ENCODE measurements at regions not wholly inside any gene's neighbourhood (a gene's known extent, or its start where the extent isn't known, plus 50 kb on each side); places are given as distances from the start of the nearest gene placed in this dataset.
"Not testable (repeated sequence)": the region's sequence is repeated elsewhere in the genome, so short reads cannot be mapped to it uniquely, and the experiment has no call there.

- DNase-seq (ENCODE audit: low read depth), result no peak
- H3K4me3 ChIP-seq (replicated peaks; ENCODE audit: low read depth, low read length), result no peak overlapping the region
- TF ChIP-seq, protein P1, sequence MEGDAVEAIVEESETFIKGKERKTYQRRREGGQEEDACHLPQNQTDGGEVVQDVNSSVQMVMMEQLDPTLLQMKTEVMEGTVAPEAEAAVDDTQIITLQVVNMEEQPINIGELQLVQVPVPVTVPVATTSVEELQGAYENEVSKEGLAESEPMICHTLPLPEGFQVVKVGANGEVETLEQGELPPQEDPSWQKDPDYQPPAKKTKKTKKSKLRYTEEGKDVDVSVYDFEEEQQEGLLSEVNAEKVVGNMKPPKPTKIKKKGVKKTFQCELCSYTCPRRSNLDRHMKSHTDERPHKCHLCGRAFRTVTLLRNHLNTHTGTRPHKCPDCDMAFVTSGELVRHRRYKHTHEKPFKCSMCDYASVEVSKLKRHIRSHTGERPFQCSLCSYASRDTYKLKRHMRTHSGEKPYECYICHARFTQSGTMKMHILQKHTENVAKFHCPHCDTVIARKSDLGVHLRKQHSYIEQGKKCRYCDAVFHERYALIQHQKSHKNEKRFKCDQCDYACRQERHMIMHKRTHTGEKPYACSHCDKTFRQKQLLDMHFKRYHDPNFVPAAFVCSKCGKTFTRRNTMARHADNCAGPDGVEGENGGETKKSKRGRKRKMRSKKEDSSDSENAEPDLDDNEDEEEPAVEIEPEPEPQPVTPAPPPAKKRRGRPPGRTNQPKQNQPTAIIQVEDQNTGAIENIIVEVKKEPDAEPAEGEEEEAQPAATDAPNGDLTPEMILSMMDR (IDR thresholded peaks at IDR 0.05; ENCODE audit: low read length, missing control alignments), result no peak
Measured at GRCh38 chr7:114342431-114343179, 72.0 kb upstream of the FOXP2 start.

GRCh38 chr7:114341648-114342047 is 73.0 kb upstream of the FOXP2 start:
- DNase-seq (ENCODE audit: low read depth), result no peak
- no peak overlapping the region for H3K4me3 ChIP-seq (replicated peaks; ENCODE audit: low read depth, low read length)
- TF ChIP-seq, protein P1 (IDR thresholded peaks at IDR 0.05; ENCODE audit: low read length, missing control alignments), result no peak

GRCh38 chr7:114334989-114335388 is 79.6 kb upstream of the FOXP2 start:
- TF ChIP-seq, protein P1 (IDR thresholded peaks at IDR 0.05; ENCODE audit: low read length, missing control alignments), result no peak
- DNase-seq (ENCODE audit: low read depth), result no peak

DNA sequence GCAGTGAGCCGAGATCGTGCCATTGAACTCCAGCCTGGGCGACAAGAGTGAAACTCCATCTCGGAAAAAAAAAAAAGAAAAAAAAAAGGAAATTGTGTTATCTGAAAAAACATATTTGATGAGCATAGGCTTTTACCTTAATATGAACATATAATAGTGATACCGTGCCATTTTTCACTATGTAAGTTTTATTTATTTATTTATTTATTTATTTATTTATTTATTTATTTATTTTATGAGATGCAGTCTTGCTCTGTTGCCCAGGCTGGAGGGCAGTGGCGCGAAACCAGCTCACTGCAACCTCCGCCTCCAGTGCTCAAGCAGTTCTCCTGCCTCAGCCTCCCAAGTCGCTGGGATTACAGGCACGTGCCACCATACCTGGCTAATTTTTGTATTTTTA is 85.2 kb upstream of the FOXP2 start:
- not testable (repeated sequence) for H3K4me3 ChIP-seq (replicated peaks; ENCODE audit: low read depth, low read length); DNase-seq (ENCODE audit: low read depth)

More at GRCh38 chr7:114334989-114335388, 79.6 kb upstream of the FOXP2 start:
- no peak overlapping the region for H3K4me3 ChIP-seq (replicated peaks; ENCODE audit: low read depth, low read length)

DNA sequence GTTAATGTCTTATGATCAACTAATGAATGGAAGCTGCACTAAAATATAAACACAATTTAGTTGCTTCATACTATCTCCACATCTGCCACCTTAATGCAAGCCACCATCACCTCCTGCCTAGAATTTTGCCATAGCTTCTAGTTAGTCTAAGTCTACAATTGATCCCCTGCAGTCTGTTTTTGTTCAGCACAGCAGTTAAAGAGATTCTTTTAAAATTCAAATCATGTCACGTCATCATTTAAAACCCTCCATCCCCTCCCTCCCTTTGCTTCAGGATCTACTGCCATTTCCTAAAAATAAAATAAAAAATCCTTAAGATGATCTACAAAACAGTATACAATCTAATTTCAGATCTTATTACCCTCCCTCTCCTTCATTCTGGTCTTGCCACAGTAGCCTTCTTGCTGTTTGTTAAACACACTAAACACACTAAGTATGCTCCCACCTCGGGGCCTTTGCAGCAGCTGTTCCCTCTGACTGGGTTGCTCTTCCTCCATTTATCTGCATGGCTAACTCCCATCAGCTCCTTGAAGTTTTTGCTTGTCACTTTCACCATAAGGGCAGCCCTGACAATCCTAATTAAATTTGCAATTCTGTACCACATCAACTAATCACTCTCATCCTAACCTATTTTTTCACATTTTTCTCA is 97.0 kb upstream of the FOXP2 start:
- TF ChIP-seq, protein P1 (IDR thresholded peaks at IDR 0.05; ENCODE audit: low read length, missing control alignments), result no peak
- no peak for DNase-seq (ENCODE audit: low read depth)
- no peak overlapping the region for H3K4me3 ChIP-seq (replicated peaks; ENCODE audit: low read depth, low read length)

DNA sequence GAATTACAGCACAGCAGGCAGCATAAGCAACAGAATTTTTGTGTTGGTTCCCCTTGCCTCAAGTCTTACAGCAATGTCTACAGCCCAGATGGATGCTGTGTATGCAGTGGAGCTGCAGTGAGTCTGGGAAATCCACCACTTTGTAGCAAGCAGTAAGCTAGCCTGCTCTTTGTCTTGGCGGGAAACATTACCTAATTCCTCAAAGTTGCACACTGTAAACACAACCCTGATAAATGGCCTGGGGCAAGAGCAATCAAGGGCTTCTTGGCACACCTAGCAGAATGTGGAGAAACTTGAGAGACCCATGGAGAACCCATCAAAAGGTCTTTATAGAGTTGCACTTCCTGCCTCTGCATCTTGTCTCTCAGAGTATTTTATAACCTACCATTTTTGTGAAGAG is 102.0 kb upstream of the FOXP2 start:
- H3K4me3 ChIP-seq (replicated peaks; ENCODE audit: low read depth, low read length), result no peak overlapping the region
- no peak for DNase-seq (ENCODE audit: low read depth)
- TF ChIP-seq, protein P1 (IDR thresholded peaks at IDR 0.05; ENCODE audit: low read length, missing control alignments), result no peak

- peak; percentile 3 for DNase-seq (ENCODE audit: low read depth)
- H3K4me3 ChIP-seq (replicated peaks; ENCODE audit: low read depth, low read length), result no peak overlapping the region
Measured at GRCh38 chr7:114310345-114311110, 104.1 kb upstream of the FOXP2 start.

More at GRCh38 chr7:114310345-114311110, 104.1 kb upstream of the FOXP2 start:
- TF ChIP-seq, protein P1 (IDR thresholded peaks at IDR 0.05; ENCODE audit: low read length, missing control alignments), result no peak

Measured in fibroblast of pulmonary artery (primary cell).